Stimulated activated CD8-positive, alpha-beta memory T cell treated with anti-CD3 and anti-CD28 coated beads, Interleukin-4, amount 100 ng/mL, for 4 hours (primary cell): ENCODE measurements at regions not wholly inside any gene's neighbourhood (a gene's known extent, or its start where the extent isn't known, plus 50 kb on each side); places are given as distances from the start of the nearest gene placed in this dataset.

Experiments used
- DNase-seq, 2 donors: peaks; one replicate each; pipeline ENCODE4 v3.0.0-alpha.2; 2020; ENCODE audit warnings: low read depth in 2 of 2, low spot score in 1 of 2

DNA sequence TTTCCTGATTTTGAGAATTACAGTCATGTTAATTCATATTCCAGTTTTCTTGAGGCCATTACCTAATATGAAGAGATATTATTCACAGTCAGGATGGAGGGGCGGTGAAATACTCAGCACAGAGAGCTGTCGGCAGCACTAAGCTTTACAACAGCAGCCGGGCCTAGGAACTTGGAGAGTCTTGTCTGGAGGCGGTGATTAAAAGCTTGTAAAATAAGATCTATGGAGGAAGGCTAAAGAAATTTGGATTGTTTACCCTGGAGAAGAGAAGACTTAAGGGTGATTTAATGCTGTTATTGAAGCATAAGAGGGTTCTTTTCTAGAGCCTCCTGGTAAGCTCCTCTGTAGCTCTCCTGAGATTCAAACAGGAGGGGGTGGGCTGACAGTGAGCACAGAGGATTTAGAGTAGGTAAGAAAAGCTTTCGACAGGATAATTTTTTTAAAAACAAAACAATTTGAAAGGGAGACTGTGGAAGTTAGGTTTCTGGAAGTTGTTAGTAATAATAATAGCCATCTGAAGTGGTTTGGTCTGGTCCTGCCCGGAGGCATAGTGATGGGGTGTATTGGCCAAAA, 406.3 kb upstream of the ADAMTSL1 start:
- DNase-seq = no peak

DNA sequence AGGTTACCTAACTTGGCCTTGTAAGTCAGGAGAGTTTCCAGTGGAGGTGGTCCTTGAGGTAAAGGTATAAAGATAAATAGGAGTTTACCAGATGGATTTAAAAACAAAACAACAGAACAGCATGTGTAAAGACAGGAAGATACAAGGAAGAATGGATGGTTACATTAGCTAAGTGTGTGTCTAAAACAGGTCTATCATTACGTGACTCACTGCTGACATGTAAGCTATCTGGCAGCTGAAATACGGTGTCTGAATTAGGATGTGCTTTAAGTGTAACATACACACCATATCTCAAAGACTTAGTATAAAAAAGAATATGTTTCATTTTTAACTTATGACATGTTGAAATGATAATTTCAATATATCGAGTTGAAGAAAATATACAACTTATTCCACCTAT, 405.1 kb upstream of the ADAMTSL1 start:
- no peak for DNase-seq

DNA sequence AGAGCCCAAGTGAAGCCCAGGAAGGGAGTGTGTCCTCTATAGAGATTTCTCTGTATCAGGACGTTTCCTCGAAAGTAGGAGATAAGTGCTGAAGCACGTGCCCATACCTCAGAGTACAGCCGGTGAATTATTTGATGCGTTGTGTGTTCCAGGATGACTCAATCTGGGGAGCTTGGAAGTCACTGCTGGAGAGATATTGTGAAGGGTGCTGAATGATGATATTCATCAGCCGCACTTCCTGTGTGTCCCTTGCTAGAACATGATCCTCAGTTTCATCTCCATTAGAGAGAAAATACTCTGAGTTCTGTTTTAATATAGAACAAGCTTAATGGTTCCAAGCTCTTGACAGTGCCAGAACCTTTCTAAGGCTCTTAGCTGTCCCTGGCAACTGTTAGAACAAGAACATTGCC, 402.3 kb upstream of the ADAMTSL1 start:
- no peak for DNase-seq

DNA sequence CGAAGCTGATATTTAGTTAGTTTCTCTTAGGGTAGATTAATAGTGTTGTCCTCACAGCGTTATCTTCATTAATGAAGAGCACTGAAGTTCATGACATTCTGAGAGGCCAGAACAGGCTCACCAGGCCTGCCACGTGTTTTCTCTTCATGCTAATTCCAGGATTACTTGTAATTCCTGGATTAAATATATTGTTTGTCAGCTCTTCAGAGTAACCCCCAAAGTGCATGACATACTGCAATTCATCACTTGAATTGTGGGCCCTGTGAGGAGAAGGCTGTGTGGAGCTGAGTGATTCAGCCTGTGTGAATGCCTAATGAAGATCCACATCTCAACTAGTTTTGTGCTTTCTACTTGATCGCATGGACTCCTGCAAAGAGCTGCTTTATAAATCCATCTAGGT, 401.0 kb upstream of the ADAMTSL1 start:
- DNase-seq = no peak

DNA sequence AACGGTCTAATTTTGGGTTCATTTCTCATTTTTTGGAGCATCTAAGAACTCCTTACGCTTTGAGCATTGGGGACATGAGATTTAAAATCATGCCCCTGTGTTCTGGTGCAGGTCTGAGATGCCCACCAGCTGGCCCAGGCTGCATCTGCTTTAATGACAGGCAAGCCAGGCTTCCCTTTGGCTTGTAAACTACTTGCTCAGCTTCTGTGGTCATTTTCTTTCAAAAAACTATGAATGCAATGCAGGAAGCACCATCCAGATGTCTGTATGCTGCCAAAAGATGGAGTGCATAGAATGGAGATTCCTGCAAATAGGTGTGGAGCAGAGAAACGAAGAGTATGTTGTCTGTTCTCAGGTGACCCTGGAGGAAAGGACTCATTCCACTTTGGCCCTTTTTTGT, 399.9 kb upstream of the ADAMTSL1 start:
- DNase-seq = no peak

DNA sequence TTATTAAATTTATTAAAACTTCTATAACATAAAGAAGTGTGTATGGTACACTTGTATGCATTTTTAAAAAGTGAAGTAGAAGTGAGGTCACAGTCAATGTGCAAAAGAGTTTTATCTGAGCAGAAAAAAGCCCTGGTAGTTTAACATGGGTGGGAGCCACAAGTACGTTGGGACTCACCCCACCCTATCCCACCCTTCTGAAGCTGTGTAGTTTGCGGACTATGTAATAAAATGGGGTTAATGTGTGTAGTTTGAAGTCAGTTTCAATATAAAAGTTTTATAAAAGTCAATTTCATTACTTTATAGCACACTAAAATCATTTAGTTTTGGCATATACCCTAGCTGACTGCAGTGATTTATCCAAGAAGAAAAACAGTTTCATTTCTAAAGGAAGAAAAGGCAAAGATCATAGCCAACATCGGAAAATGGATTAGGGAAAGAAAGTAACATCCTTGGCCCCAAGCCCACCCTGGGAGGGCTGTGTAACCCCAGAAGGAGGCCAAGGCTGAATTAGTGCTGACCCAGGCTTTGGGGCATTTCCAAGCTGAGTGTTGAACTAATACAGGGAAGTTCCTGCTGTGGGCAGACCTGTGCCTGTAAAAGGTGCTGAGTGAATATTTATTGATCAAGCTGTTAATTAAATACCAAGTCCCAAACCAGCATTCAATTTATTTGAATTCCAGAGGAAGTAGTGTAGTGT, 398.6 kb upstream of the ADAMTSL1 start:
- no peak for DNase-seq

DNA sequence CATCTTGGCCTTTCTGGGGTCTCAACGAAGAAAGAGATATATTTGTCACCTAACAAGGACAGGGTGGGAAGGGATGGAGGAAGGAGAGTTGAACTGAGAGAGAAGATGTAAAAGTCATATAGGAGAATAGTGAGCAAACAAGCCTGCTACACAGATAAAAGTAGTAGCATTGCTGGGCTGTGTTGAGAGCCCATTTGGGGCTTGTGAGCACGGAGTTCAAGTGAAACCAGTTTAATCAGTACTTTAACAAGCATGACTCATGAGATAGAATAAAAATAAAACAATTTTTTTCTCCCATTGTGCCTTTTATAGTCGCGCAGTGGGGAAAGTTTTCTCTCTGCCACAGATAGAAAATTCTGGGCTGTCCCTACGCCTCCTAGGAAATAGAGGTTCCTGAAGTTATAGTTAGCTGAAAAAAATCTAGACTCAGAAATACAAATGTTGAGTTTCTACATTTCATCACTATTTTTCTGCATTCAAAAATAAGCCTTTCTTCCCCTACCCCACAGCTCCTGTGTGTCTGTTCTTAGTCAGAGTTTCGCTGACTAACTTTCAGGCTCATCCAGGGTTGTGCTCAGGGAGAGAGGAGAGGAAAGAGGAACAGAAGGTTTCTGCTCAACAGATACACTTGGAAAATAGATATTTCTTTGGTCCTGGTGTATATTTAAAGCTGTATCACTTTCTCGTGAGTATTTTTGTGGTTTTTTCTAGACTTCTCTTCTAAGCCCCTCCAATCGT, 395.8 kb upstream of the ADAMTSL1 start:
- DNase-seq = no peak

DNA sequence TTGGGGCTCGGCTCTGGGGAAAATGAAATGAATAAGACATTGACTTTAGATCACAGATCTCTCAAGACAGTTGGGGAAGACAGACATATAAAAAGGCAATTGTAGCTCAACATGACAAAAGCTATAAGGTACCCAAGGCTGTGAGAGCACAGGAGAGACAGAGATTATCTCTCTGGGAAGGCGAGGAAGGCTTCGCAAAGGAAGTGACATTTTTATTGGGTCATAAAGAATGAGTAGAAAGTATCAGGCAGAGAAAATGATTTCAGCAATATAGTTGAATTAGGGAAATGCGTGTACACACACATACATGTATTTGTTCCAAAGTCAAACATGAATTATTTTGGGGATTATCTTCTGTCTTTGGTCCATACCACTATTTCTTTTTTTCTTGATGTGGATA, 381.8 kb upstream of the ADAMTSL1 start:
- DNase-seq = no peak

DNA sequence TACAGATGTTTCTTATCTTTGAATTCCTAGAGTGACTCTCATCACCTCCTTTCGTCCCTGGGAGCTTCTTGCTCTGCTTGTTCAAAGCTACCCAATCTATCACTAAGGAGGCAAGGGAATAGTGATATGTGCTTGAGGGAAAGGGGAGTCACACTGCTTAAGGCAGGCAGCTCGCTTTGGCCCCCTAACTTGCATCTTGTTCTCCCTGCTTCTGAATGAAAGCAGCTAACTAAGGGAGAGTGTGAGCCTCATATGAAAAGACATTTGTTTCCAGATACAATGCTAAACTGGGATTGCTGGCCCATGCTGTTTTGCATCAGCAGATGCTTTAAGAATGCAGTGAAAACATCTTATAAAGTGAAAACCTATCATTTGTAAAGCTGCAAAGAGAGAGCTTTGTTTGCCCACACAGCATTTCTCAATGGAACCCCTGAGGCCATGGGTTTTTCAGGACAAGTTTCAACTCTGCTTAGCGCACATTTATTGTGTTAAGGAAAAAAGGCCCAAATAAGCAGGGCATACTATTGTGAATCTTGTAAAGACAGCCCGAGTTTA, 367.9 kb upstream of the ADAMTSL1 start:
- DNase-seq = no peak

DNA sequence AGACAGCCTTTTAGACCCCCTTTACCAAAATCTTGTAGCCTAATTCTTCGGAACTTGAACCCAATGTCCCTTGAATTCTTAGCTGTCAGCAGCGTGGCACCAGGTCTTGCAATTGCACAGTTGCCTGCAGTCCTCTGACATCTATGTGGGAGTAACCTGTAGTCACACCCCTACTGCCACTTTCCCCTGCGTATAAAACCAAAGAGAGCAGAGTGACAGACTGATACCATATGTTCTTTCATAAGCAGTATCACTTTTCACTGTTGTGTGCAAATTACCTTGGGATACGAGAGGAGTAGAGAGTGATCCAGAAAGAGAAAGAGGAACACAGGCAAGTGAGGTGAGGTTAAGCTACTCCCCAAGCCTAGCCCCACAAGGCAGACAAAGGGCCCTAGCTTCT, 364.3 kb upstream of the ADAMTSL1 start:
- DNase-seq = no peak

DNA sequence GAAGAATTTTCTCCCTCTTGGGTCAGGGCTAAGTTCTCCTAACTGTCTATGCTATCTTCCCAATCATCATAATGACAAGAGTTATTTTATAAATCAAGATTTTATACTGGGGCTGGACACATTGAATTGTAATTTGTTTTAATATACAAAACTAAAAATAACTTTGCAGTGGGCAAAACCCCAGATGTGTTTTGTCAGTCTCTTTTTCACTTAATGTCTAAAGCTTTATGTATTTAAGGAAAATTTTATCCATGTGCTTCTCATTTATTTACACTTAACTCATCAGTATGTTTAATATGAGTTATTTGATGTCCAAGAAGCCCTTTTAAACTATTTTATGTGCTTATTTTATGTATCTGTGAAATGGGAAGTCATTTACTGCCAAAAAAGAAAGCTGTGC, 362.8 kb upstream of the ADAMTSL1 start:
- no peak for DNase-seq

DNA sequence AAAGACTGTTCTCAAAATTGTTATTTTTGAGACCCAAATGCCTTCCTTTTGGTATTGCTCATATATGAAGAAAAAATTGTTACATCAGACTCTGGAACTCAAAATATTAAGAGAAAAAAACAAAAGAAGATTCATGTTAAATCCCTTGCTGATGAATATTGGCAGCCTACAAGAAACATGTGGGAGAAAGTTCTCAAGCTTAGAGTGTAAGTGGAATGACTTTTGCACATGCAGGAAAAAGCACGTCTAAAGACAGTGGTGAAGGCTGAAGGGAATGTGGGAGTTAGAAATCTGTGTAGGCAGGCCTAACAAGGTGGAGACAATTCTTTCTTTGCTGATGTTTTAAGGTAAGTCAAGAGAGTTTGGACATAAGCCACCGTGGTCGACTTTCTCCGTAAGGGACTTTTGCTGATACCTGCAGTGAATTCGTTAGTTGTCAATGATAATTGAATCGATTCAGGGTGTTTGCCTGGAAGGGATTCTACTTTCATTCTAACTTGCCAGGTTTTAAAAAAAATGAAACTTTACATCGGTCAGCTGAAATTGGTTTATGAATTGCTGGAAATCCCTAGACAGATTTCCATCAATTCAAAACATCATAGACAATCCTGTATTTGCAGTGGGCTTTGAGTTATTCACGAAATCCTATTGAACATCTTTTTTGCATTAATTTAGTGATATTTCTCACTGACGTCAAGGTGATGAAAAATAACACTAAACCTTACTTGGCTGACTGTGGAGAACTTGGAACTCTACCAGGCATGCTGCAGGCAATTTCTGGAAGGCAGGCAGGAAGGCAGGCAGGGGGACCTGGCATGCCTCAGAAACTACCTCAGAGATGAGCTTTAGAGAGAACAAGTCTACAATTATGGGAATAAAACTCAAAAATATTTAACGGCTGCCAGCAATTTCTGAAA, 359.1 kb upstream of the ADAMTSL1 start:
- no peak for DNase-seq

DNA sequence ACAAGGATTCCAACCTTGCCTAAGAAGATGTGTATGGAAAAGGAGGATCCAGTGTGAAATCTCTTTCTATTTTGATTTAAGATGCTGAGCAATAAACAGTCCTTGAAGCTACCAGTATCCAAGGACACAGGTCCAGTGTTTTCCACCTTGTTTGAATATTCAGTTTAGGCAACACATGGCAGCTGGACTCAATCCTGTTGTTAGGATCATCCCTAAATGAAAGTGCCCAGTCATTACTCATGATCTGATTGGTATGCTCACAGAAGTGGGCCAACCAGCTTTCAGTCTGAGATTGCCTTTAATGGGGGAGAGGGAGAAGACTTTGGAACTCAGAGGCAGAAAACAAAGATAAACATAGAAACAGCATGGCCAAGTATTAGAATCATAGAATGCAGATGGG, 355.7 kb upstream of the ADAMTSL1 start:
- no peak for DNase-seq

DNA sequence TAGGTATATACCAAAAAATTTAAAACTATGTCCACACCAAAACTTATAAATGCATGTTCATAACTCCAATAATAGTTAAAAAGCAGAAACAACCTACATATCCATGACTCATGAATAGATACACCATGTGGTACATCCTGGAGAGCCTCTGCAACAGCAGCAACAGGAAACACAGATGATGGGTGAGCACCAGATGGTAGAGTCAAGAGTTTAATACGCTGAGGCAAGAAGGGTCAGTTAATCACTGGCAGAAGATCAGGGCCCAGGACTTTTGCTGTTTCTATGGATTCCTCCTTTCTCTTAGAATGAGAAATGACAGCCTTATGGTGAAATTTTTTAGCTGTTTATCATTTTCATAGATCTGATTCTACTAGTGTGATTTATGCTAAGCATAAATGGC, 351.8 kb upstream of the ADAMTSL1 start:
- no peak for DNase-seq

DNA sequence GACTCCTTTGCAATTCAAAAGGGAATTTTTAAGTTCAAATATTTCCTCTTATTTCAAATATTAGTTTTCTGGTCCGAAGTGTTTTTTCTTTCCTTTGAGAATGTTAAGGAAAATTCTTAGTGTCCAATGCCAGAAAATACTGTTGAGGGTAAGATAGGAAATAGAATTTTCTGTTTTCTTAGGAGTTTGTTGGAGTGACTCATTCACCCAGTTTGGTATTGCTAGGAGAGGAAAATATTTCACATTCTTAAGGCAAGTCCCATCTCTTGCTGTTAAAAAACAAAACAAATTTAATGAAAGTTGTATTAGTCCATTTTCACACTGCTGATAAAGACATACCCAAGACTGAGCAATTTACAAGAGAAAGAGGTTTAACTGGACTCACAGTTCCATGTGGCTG, 349.2 kb upstream of the ADAMTSL1 start:
- DNase-seq = no peak

DNA sequence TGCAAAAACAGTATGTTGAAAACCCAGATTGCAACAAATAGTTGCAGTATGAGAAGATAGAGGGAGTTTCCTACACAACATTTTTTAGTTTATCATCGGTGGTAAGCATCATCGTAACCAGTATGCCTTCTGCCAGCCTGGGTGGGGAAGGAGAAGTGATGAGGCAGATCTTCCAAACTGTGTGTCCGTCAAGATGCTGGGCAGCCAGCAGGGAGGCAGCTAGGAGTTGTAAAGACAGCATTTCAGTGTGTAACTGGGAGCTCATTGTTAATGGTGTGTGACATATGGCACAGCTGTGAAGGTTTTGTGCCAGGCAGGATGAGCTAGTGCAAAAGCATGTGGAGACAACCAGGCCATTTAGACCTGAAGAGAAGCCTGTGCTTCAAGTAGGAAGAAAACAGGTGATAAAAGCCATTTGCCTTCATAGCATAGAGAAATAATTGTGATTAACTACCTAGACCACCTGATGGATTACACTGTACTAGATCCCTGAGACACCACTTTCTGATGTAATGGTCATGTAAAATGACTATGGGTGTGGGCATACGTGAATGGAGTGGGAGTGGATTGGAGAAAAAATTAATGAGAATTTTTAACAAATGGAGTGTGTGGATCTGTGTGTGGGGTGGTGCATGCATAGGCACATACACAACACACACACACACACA, 347.0 kb upstream of the ADAMTSL1 start:
- DNase-seq = no peak

DNA sequence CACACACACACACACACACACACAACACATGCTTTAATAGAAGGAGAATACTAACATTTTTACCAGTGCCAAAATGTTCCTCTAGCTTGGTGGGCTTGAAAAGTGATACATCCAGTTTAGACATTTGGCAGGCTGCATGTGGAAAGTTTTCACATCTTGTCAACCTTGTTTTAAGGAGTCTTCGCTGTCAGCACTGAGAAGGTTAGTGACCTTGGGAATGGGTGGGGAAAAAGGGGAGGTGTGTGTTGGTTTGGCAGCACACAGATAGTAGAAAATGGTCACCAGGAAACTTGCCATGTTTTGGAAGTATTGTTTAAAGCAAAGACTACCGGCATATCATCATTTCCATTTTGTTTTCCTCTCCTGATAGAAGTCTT, 346.5 kb upstream of the ADAMTSL1 start:
- DNase-seq = no peak

DNA sequence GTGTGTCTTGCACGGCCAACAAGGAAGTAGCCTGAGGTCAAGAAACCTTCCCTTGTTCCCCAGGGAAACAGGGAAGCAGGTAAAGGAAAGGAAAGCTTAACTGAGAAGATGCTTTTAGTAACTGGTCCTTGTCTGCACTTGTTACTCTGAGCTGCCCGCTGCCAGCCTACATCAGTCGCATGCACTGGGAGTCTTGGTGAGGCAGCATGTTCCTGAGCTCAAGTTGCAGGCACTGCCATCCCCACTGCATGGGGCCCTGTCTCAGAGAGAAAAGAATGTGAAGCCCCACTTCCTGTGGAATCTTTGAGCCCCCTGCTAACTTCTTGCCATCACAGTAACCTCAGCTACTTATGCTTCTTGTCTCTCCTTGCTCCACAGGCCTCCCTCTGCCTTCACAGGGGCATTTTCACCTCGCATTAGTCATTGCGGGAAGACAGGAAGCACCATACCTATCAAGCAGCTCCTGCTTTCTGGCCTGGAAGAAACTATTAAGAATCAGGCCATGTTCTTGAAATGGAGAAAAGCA, 344.1 kb upstream of the ADAMTSL1 start:
- no peak for DNase-seq

DNA sequence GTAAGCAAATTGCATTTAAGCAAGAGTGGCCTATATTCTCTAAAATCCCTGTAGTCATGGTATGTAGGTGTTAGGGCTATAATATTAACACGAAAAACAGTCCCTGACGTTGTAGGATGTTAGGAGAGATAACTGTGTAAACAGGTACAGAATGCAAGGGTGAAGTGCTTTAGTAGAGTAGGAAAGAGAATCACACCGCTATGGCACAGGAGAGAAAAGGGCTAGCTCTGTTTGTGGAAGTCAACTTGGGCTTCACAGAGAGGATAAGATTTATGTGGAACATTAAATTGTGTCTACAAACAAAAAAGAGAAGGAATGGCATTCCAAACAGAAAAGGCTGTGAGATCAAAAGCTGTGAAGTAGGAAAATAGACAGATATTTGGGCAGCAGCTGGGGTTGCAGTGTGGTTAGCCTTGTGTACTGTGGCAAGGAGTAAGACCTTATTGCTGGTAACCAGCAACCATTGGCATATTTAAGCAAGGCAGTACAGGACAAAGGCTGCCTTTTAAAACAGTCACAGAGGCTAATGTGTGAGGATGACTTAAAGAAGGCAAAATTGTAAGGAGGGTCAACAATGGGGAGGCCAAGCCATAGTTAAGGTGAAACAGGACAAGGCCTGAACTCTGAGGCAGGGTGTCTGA, 337.5 kb upstream of the ADAMTSL1 start:
- DNase-seq = no peak

DNA sequence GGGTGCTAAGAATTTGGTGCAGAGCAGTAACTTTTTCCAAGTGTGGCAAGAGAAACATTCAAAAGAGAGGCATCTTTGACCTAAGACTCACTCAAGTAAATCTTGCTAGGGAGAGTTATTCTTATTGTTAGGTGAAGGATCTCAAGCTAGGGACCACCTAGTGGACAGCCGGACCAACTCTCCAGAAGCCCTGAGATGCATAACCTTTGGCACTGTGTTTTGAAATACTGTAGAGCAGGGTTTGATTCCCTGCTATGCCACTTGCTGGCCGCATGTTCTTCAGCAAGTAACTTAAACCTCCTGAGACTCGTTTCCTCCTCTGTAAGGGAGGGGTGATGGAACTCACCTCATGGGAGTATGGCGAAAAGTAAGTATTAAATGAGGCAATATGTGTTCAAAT, 336.1 kb upstream of the ADAMTSL1 start:
- DNase-seq = no peak
